IMR-90 (cell line): ENCODE measurements at regions not wholly inside any gene's neighbourhood (a gene's known extent, or its start where the extent isn't known, plus 50 kb on each side); places are given as distances from the start of the nearest gene placed in this dataset.

Experiments
- CEBPB ChIP-seq: IDR thresholded peaks from 2 replicates; pipeline ENCODE4 v1.6.1; 2012; ENCODE audit warnings: low read depth, low read length, improper control_type of control experiment
- CHD1 ChIP-seq: IDR thresholded peaks from 2 replicates; pipeline ENCODE4 v1.6.1; 2012; ENCODE audit warnings: low read depth, low read length, improper control_type of control experiment
- CTCF ChIP-seq: conservative IDR thresholded peaks from 2 replicates; pipeline ENCODE4 v1.5.1; 2012; ENCODE audit warnings: mild to moderate bottlenecking, low read depth, low read length, improper control_type of control experiment
- ELK1 ChIP-seq: fragments of 150-350 bp; IDR thresholded peaks from 2 replicates; pipeline ENCODE4 v1.6.1; 2016; ENCODE audit warnings: low read depth, mild to moderate bottlenecking, low read length, moderate library complexity, borderline replicate concordance
- FOS ChIP-seq: fragments of 150-350 bp; IDR thresholded peaks from 2 replicates; pipeline ENCODE4 v1.6.1; 2016; ENCODE audit warnings: low read depth, low read length
- MAFK ChIP-seq: IDR thresholded peaks from 2 replicates; pipeline ENCODE4 v1.6.1; 2012; ENCODE audit warnings: low read depth, low read length, improper control_type of control experiment
- MAZ ChIP-seq: IDR thresholded peaks from 2 replicates; pipeline ENCODE4 v1.6.1; 2012; ENCODE audit warnings: low read depth, mild to moderate bottlenecking, low read length, improper control_type of control experiment, moderate library complexity, borderline replicate concordance
- NFE2L2 ChIP-seq: fragments of 150-350 bp; IDR thresholded peaks from 2 replicates; pipeline ENCODE4 v1.6.1; 2016; ENCODE audit warnings: low read depth, mild to moderate bottlenecking, low read length
- POLR2A ChIP-seq: IDR thresholded peaks from 2 replicates; pipeline ENCODE4 v1.6.1; 2012; ENCODE audit warnings: mild to moderate bottlenecking, low read depth, low read length
- RAD21 ChIP-seq: IDR thresholded peaks from 2 replicates; pipeline ENCODE4 v1.6.1; 2012; ENCODE audit warnings: low read length, improper control_type of control experiment
- RCOR1 ChIP-seq: IDR thresholded peaks from 2 replicates; pipeline ENCODE4 v1.6.1; 2012; ENCODE audit warnings: mild to moderate bottlenecking, low read length, improper control_type of control experiment; ENCODE audit not compliant: insufficient replicate concordance
- RFX5 ChIP-seq: IDR thresholded peaks from 2 replicates; pipeline ENCODE4 v1.8.0; 2012; ENCODE audit warnings: low read depth, mild to moderate bottlenecking, low read length, moderate library complexity
- SMC3 ChIP-seq: fragments of 150-350 bp; IDR thresholded peaks from 2 replicates; pipeline ENCODE4 v1.6.1; 2016; ENCODE audit warnings: low read depth, mild to moderate bottlenecking, antibody characterized with exemption, low read length, moderate library complexity
- USF2 ChIP-seq: fragments of 150-350 bp; IDR thresholded peaks from 2 replicates; pipeline ENCODE4 v1.6.1; 2017; ENCODE audit warnings: mild to moderate bottlenecking, antibody characterized with exemption, low read length, low read depth

GRCh38 chr5:27387535-27388073 is 349.2 kb upstream of the CDH9 start:
- no peak for TF ChIP-seq SMC3
- no peak for TF ChIP-seq POLR2A
- TF ChIP-seq ELK1 = no peak
- TF ChIP-seq CTCF = no peak
- TF ChIP-seq USF2 = no peak
- no peak for TF ChIP-seq CEBPB
- no peak for TF ChIP-seq RFX5
- TF ChIP-seq MAFK = no peak
- no peak for TF ChIP-seq RCOR1
- no peak for TF ChIP-seq NFE2L2
- TF ChIP-seq FOS = no peak
- TF ChIP-seq CHD1 = no peak
- no peak for TF ChIP-seq RAD21
- no peak for TF ChIP-seq MAZ
